Aorta (tissue), 5 donors: ENCODE measurements at regions not wholly inside any gene's neighbourhood (a gene's known extent, or its start where the extent isn't known, plus 50 kb on each side); places are given as distances from the start of the nearest gene placed in this dataset.

Source experiments
- ATAC-seq: fragments of 200-7000 bp; cut with Tn5 transposase; one replicate; pipeline ENCODE4 v1.9.1; 2022; ENCODE audit warnings: moderate library complexity; ENCODE audit not compliant: low FRiP score
- DNase-seq, 2 donors: peaks; one replicate each; pipeline ENCODE4 v3.0.0-alpha.2; 2020
- H3K27ac ChIP-seq, 2 donors: one replicate each; pipeline ENCODE4 v1.5.1; 2013; ENCODE audit warnings: low read length in 2 of 2, mild to moderate bottlenecking in 2 of 2, moderate library complexity in 2 of 2, control low read depth in 1 of 2, inconsistent platforms in 1 of 2, low read depth in 1 of 2
- H3K27me3 ChIP-seq, 2 donors: one replicate each; pipeline ENCODE4 v1.6.1; 2013; ENCODE audit warnings: control low read depth in 1 of 2, low read length in 1 of 2, mild to moderate bottlenecking in 1 of 2, moderate library complexity in 1 of 2; ENCODE audit not compliant: insufficient read depth in 2 of 2, control insufficient read depth in 1 of 2
- H3K36me3 ChIP-seq, 2 donors: one replicate each; pipeline ENCODE4 v1.6.1; 2013; ENCODE audit warnings: control low read depth in 1 of 2, low read length in 1 of 2, mild to moderate bottlenecking in 1 of 2; ENCODE audit not compliant: insufficient read depth in 2 of 2, control insufficient read depth in 1 of 2
- H3K4me1 ChIP-seq, 2 donors: one replicate each; pipeline ENCODE4 v1.6.1; 2013; ENCODE audit warnings: low read length in 2 of 2, control low read depth in 1 of 2, mild to moderate bottlenecking in 1 of 2, moderate library complexity in 1 of 2; ENCODE audit not compliant: insufficient read depth in 2 of 2, control insufficient read depth in 1 of 2
- H3K4me3 ChIP-seq, 2 donors: one replicate each; pipeline ENCODE4 v1.5.1; 2013; ENCODE audit warnings: low read length in 2 of 2, control low read depth in 1 of 2, mild to moderate bottlenecking in 1 of 2
- H3K9me3 ChIP-seq: one replicate; pipeline ENCODE4 v1.6.1; 2013; ENCODE audit warnings: mild to moderate bottlenecking, low read length; ENCODE audit not compliant: control insufficient read depth
- WGBS, 2 donors: extraction: QIAGEN DNeasy Blood & Tissue Kit; methylation state at CpG; one replicate each; pipeline ENCODE4 v1.1.7; 2013; 5-methylcytosine and 5-hydroxymethylcytosine counted together
- intact Hi-C, 2 donors: fragments of 100-400 bp; cut with DNase I; formaldehyde crosslinking; loops; one replicate each; pipeline versions ENCODE4 v1.14.2 to v1.15.0; 2022
- donor health status: healthy with polysubstance abuse.
- donor health status: Bipolar disorder and iron deficiency.
- donor health status: DM: no; HTN: no; CAD: no.
- donor health status: DM: no; HTN: no; CAD: no.
- donor health status: DM: yes; HTN: yes; CAD: no.

GRCh38 chr22:48342732-48343131 is 1484.9 kb downstream of the BRD1 start:
- ATAC-seq, result no peak
- no peaks in the 10 kb centered on the region for H3K4me1 ChIP-seq
- H3K27me3 ChIP-seq, result no peaks in the 10 kb centered on the region
- no peak overlapping the region for H3K4me3 ChIP-seq
- DNase-seq, result peak in 1 of 2 donors; percentile 38
- no peak overlapping the region for H3K27ac ChIP-seq
- no peaks in the 10 kb centered on the region for H3K9me3 ChIP-seq
- intact Hi-C loops, result no loop called here
- H3K36me3 ChIP-seq, result no peaks in the 10 kb centered on the region
- WGBS, 2 donors, result 83 to 85% methylated on average over 4 of the region's 4 CpGs

DNA sequence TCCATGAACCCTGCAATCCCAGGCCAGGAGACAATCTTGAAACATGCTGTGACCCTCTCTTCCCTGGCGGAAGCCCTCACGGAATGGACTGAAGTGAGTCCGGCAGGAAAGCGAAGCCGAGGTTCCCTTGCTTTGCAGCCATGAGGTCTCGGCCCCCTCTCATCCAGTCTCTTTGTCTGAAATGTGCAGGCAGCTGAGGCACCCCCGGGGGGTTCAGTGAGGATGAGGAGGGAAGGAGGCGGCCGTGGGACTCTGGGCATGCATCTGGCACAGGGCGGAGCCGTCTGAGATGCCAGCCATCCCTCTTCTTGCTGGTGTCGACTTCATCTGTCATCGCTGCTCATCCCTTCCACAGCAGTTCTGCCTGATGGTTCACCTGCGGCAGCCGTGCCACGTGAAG is 1485.7 kb downstream of the BRD1 start:
- Histone ChIP-seq H3K4me3 (no peak overlapping the region), H3K36me3 (no peaks in the 10 kb centered on the region), H3K9me3 (no peaks in the 10 kb centered on the region), H3K4me1 (no peaks in the 10 kb centered on the region), H3K27me3 (no peaks in the 10 kb centered on the region), H3K27ac (no peak overlapping the region)
- intact Hi-C loops, result no loop called here
- 81 to 82% methylated on average over 16 of the region's 16 CpGs for WGBS, 2 donors
- ATAC-seq, result no peak
- peak in 1 of 2 donors; percentile 42 for DNase-seq

- ATAC-seq (no peak), DNase-seq (peak in 1 of 2 donors; percentile 72)
- no peaks in the 10 kb centered on the region for H3K9me3 ChIP-seq
- intact Hi-C loops, result no loop called here
- no peaks in the 10 kb centered on the region for H3K4me1 ChIP-seq
- H3K27me3 ChIP-seq, result no peaks in the 10 kb centered on the region
- H3K27ac ChIP-seq, result no peak overlapping the region
- no peak overlapping the region for H3K4me3 ChIP-seq
- H3K36me3 ChIP-seq, result no peaks in the 10 kb centered on the region
- 28 to 33% methylated on average over 29 of the region's 29 CpGs for WGBS, 2 donors
Measured at GRCh38 chr22:48340727-48341709, 1486.7 kb downstream of the BRD1 start.

DNA sequence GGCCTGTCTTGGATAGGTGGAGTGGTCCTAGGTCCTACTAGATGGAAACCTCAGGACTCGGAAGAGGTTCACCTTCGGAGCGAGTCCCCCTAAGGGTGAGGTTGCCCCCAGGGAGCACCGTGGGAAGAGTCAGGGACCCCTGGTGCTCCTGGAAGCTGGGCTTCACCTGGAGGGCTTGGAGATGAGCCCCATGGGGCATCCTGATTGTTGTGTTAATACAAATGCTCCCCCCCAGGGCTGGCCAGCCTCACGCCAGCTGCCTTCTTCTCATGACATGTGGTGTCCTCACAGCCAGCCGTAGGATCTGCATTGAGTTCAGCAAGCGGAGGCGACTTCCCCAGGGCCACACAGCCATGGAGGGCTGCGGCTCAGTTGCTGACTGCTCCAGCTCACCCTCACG is 1487.5 kb downstream of the BRD1 start:
- ATAC-seq (peak; percentile 20), DNase-seq (peak in 1 of 2 donors; percentile 56)
- Histone ChIP-seq H3K27ac (no peak overlapping the region), H3K36me3 (no peaks in the 10 kb centered on the region), H3K4me1 (no peaks in the 10 kb centered on the region), H3K4me3 (no peak overlapping the region), H3K9me3 (no peaks in the 10 kb centered on the region), H3K27me3 (no peaks in the 10 kb centered on the region)
- WGBS, 2 donors, result 74 to 77% methylated on average over 10 of the region's 10 CpGs
- intact Hi-C loops, result no loop called here

DNA sequence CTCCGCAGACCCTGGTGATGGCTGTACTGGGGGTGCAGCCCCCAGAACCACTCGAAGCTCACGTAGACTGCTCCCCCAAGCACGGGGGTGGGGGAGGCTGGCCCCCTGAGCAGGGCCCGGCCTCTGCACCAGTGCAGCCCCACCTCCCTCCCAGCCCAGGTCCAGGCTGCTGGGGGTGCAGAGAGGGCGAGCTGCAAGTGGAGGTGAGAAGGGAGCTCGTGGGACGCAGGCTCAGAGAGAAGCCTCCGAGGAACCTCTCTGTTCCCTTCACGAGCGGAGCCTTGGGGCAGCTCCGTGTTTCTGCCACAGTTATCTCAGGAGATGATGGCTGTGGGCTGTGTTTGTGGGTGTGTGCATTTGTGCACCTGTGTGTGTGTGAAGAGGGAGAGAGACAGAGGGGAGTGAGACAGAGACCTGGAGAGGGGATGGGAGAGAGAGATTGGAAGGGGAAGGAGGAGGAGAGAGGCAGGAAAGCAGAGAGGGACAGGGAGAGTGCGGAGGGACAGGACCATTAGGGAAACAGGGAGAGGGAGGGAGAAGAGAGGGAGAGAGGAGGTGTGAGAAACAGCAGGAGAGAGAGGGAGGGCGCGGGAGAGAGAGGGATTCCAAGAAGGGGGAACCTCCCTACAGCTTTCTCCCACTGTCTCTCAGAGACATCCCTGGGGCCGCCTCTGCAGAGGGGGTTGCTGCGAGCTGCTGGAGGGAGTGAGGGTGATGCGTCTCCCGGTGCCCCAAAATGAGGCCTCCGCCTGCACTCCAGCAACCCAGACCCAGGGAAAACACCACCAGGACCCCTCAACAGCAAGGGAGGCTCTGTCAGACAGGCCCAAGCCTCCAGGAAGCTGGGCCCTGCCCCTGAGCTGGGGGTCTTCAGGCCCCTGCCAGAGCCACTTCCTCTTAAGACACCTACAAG is 1488.6 kb downstream of the BRD1 start:
- intact Hi-C loops, result no loop called here
- H3K4me3 ChIP-seq, result no peak overlapping the region

DNA sequence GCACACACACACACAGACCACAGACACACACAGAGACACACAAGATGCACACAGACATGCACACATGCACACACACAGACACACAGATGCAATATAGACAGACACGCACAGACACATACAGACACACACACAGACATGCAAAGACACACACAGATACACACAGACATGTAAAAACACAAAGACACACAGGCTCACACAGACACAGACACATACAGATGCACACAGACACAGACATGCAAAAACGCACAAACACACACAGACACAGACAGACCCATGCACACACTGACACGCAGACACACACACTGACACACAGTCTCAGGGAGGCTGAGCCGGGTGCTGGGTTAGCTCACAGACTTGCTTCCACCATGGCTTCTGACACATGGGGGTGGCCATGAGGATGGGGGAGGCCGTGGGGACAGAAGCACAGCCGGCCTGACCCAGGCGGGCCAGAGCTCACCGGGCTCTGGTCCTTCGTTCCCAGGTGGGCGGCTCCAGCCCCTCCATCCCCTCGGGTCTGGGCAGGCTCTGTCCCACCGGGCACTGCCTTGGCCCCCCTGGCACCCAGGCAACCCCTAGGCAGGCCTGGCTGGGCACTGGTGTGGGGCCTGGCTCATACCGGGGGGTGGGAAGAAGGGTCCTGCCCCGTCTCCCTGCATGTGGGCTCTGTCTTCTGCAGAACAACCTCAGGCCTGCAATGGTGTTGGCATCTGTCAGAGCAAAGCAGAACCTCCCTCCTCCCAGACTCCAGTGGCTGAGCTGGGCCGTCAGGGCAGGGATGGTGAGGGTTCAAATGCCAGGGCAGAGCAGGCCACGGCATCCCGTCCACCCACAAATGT is 1489.5 kb downstream of the BRD1 start:
- ATAC-seq, result peak; percentile 30
- no peaks in the 10 kb centered on the region for H3K27me3 ChIP-seq

More for the DNA sequence above, 1488.6 kb downstream of the BRD1 start:
- 51 to 62% methylated on average over 18 to 20 of the region's 20 CpGs for WGBS, 2 donors
- Histone ChIP-seq H3K9me3 (no peaks in the 10 kb centered on the region), H3K27ac (no peak overlapping the region), H3K36me3 (no peaks in the 10 kb centered on the region), H3K27me3 (no peaks in the 10 kb centered on the region), H3K4me1 (no peaks in the 10 kb centered on the region)
- DNase-seq, result peak in 1 of 2 donors; percentile 44
- ATAC-seq, result no peak

DNA sequence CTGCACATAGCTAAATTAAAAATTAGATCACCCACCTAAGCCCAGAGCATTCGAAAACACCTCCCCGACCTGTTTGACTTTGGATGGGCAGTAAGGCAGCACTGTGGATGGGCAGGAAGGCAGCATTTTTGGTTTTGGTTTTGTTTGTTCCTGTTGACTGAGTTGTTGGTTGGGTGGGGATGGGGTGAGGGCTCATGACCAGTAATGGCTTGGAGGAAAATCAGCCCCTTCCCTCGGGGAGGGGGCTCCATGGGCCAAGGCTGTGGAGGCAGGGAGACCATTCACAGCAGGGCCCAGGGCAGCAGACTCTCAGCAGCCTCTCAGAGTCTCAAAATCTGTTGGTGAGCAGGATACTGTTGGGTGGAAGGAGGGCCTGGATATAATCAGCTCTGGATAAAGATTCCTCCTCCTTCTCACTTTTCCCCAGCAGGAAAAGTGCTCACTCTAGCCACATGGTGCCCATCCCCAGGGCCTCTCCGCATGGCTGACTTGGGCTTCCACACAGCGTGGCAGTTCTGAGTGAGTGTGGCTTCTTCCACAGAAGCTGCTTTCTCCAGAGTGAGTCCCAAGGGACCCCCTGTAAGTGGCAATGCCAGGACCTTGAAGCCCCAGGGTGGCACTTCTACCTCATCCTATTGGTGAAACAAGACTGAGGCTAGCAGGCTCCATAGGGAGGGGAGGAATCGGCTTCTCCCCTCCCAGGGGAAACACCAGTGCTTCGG is 1491.2 kb downstream of the BRD1 start:
- no peak overlapping the region for H3K4me3 ChIP-seq
- no peaks in the 10 kb centered on the region for H3K36me3 ChIP-seq
- H3K27ac ChIP-seq, result no peak overlapping the region
- 76 to 81% methylated on average over 7 of the region's 7 CpGs for WGBS, 2 donors
- DNase-seq (no peak), ATAC-seq (no peak)
- no peaks in the 10 kb centered on the region for H3K9me3 ChIP-seq
- no peaks in the 10 kb centered on the region for H3K4me1 ChIP-seq
- no peaks in the 10 kb centered on the region for H3K27me3 ChIP-seq
- intact Hi-C loops, result no loop called here

More for the DNA sequence above, 1489.5 kb downstream of the BRD1 start:
- WGBS, 2 donors, result 74 to 77% methylated on average over 17 of the region's 17 CpGs
- DNase-seq, result peak in 1 of 2 donors; percentile 54
- Histone ChIP-seq H3K9me3 (no peaks in the 10 kb centered on the region), H3K36me3 (no peaks in the 10 kb centered on the region), H3K27ac (no peak overlapping the region), H3K4me3 (no peak overlapping the region), H3K4me1 (no peaks in the 10 kb centered on the region)
- intact Hi-C loops, result no loop called here
